OCI-LY1 (cell line): ENCODE measurements at regions not wholly inside any gene's neighbourhood (a gene's known extent, or its start where the extent isn't known, plus 50 kb on each side); places are given as distances from the start of the nearest gene placed in this dataset.

ENCODE experiments used
- H2AFZ ChIP-seq: fragments of 200-600 bp; sonication (generic), shearing (Covaris generic); 2 replicates; pipeline ENCODE4 v1.6.0; 2014; ENCODE audit warnings: antibody characterized with exemption, mild to moderate bottlenecking, low read length
- H3F3A ChIP-seq: fragments of 200-600 bp; sonication (generic), shearing (Covaris generic); 2 replicates; pipeline ENCODE4 v1.6.0; 2014; ENCODE audit warnings: mild to moderate bottlenecking, antibody characterized with exemption, low read length, moderate library complexity; ENCODE audit not compliant: insufficient read depth
- H3K27ac ChIP-seq: fragments of 200-600 bp; sonication (generic); 2 replicates; pipeline ENCODE4 v1.5.1; 2014; ENCODE audit warnings: low read length, mixed run types, mild to moderate bottlenecking, low read depth; ENCODE audit not compliant: poor library complexity, severe bottlenecking
- H3K27me3 ChIP-seq: fragments of 200-600 bp; sonication (generic); 2 replicates; pipeline ENCODE4 v1.6.0; 2014; ENCODE audit warnings: antibody characterized with exemption, mild to moderate bottlenecking, low read length, moderate library complexity; ENCODE audit not compliant: insufficient read depth
- H3K36me3 ChIP-seq: fragments of 200-600 bp; sonication (generic); 2 replicates; pipeline ENCODE4 v1.6.1; 2014; ENCODE audit warnings: mild to moderate bottlenecking, antibody characterized with exemption, low read length, moderate library complexity, mixed read lengths; ENCODE audit not compliant: insufficient read depth
- H3K4me1 ChIP-seq: fragments of 200-600 bp; sonication (generic); 2 replicates; pipeline ENCODE4 v1.5.1; 2014; ENCODE audit warnings: mild to moderate bottlenecking, low read length, moderate library complexity; ENCODE audit not compliant: insufficient read depth, severe bottlenecking
- H3K4me2 ChIP-seq: fragments of 200-600 bp; sonication (generic), shearing (Covaris generic); 2 replicates; pipeline ENCODE4 v1.6.1; 2014; ENCODE audit warnings: low read length
- H3K4me3 ChIP-seq: fragments of 200-600 bp; sonication (generic); 2 replicates; pipeline ENCODE4 v1.5.1; 2014; ENCODE audit warnings: low read length, low read depth, mild to moderate bottlenecking, mixed read lengths; ENCODE audit not compliant: poor library complexity, severe bottlenecking
- H3K79me2 ChIP-seq: fragments of 200-600 bp; shearing (Covaris generic); 2 replicates; pipeline ENCODE4 v1.6.1; 2016; ENCODE audit warnings: mixed run types, low read length, mixed read lengths; ENCODE audit not compliant: insufficient read depth
- H3K9ac ChIP-seq: fragments of 200-600 bp; sonication (generic), shearing (Covaris generic); 2 replicates; pipeline ENCODE4 v1.6.1; 2014; ENCODE audit warnings: mild to moderate bottlenecking, low read length, mixed read lengths
- H3K9me2 ChIP-seq: fragments of 200-600 bp; sonication (generic), shearing (Covaris generic); 2 replicates; pipeline ENCODE4 v1.6.1; 2014; ENCODE audit warnings: low read depth, mild to moderate bottlenecking, low read length, mixed read lengths
- H3K9me3 ChIP-seq: fragments of 200-600 bp; shearing (Covaris generic); 2 replicates; pipeline ENCODE4 v1.6.1; 2014; ENCODE audit warnings: low read length, mixed read lengths
- H4K20me1 ChIP-seq: fragments of 200-600 bp; sonication (generic), shearing (Covaris generic); 2 replicates; pipeline ENCODE4 v1.6.0; 2016; ENCODE audit warnings: mild to moderate bottlenecking, low read length; ENCODE audit not compliant: insufficient read depth
- EZH2 ChIP-seq: fragments of 200-600 bp; sonication (generic), shearing (Covaris generic); IDR thresholded peaks from 2 replicates; pipeline ENCODE4 v1.8.0; 2017; ENCODE audit warnings: borderline replicate concordance, mixed run types, mild to moderate bottlenecking, antibody characterized with exemption, low read length, moderate library complexity, mixed read lengths
- TF ChIP-seq, protein P1 (sequence below): fragments of 200-600 bp; sonication (generic), shearing (Covaris generic); IDR thresholded peaks from 2 replicates; pipeline ENCODE4 v1.5.1; 2017; ENCODE audit warnings: mild to moderate bottlenecking, antibody characterized with exemption, low read length, moderate library complexity, mixed read lengths

DNA sequence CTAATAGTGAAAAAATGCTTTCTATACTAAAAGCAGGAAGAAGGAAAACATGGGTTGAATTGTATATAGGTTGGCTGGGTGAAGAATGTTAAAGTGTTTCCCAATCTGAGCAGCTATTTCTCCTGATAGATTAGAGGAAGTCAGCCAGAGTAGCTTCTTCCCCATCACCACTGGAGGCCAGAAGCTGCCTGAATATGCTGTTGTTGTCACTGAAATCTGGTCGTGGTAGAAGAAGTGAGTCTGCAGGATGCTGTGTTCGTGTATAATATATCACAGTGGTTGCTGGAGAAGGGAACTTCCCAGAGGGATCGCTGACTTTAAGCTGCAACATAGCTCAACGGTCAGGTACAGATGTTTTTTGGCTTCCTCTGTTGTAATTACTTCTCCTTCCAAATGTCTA is 247.5 kb upstream of the LRATD1 start:
- Histone ChIP-seq H3K79me2 (no peaks in the 10 kb centered on the region), H3K9me3 (no peaks in the 10 kb centered on the region), H3F3A (no peaks in the 10 kb centered on the region), H3K36me3 (no peaks in the 10 kb centered on the region), H3K27ac (no peak overlapping the region), H3K9me2 (no peaks in the 10 kb centered on the region), H3K9ac (no peak overlapping the region), H3K4me1 (no peaks in the 10 kb centered on the region), H4K20me1 (no peaks in the 10 kb centered on the region), H2AFZ (no peak overlapping the region), H3K4me2 (no peak overlapping the region), H3K27me3 (no peaks in the 10 kb centered on the region), H3K4me3 (no peak overlapping the region)
- TF ChIP-seq EZH2 = no peak
- TF ChIP-seq, protein P1, sequence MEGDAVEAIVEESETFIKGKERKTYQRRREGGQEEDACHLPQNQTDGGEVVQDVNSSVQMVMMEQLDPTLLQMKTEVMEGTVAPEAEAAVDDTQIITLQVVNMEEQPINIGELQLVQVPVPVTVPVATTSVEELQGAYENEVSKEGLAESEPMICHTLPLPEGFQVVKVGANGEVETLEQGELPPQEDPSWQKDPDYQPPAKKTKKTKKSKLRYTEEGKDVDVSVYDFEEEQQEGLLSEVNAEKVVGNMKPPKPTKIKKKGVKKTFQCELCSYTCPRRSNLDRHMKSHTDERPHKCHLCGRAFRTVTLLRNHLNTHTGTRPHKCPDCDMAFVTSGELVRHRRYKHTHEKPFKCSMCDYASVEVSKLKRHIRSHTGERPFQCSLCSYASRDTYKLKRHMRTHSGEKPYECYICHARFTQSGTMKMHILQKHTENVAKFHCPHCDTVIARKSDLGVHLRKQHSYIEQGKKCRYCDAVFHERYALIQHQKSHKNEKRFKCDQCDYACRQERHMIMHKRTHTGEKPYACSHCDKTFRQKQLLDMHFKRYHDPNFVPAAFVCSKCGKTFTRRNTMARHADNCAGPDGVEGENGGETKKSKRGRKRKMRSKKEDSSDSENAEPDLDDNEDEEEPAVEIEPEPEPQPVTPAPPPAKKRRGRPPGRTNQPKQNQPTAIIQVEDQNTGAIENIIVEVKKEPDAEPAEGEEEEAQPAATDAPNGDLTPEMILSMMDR = no peak

DNA sequence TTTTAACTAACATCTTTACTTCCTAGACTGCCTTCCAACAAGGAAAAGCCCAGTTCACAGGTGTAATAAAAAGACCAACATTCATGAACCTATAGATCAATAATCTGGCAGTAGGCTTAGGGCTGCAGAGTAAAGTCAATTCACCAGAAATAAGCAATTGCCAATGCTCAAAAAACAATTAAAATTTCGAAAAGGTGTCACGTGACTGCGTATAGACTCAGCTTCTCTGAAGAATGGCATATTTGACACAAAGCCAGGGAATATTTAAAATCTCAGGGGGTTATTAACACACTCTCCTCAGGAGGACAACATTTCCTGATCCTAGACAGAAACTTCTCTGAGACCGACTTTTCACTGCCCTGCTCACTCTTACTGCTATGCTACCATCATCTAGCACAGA is 245.2 kb upstream of the LRATD1 start:
- Histone ChIP-seq H3K36me3 (no peaks in the 10 kb centered on the region), H3K9me2 (no peaks in the 10 kb centered on the region), H3K4me3 (no peak overlapping the region), H3K4me2 (no peak overlapping the region), H4K20me1 (no peaks in the 10 kb centered on the region), H3K27ac (no peak overlapping the region), H3K79me2 (no peaks in the 10 kb centered on the region), H3K27me3 (no peaks in the 10 kb centered on the region), H3K9ac (no peak overlapping the region), H3F3A (no peaks in the 10 kb centered on the region), H2AFZ (no peak overlapping the region), H3K4me1 (no peaks in the 10 kb centered on the region), H3K9me3 (no peaks in the 10 kb centered on the region)
- TF ChIP-seq EZH2 = no peak
- TF ChIP-seq, protein P1 = no peak

DNA sequence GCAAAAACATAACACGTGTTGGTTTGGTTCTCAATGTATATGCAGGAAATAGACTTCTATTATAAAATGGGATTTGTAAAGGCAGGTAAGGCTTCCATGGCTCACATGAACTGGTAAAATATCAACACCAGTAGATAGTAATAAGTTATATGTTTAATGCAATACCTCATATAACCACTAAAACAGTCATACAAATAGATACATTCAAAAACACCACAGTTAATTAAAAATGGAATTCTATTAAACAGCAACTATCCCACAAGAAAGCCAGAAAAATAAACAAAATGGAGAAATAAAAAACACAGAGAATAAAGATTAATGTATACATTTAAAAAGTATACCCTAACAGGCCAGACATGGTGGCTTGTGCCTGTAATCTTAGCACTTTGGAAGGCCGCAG is 243.8 kb upstream of the LRATD1 start:
- no peaks in the 10 kb centered on the region for H3K4me1 ChIP-seq
- H3K36me3 ChIP-seq = no peaks in the 10 kb centered on the region
- H3K27ac ChIP-seq = no peak overlapping the region
- H3F3A ChIP-seq = no peaks in the 10 kb centered on the region
- no peak overlapping the region for H2AFZ ChIP-seq
- H4K20me1 ChIP-seq = no peaks in the 10 kb centered on the region
- H3K27me3 ChIP-seq = no peaks in the 10 kb centered on the region
- TF ChIP-seq, protein P1 = no peak
- TF ChIP-seq EZH2 = no peak
- no peak overlapping the region for H3K9ac ChIP-seq
- H3K79me2 ChIP-seq = no peaks in the 10 kb centered on the region
- no peak overlapping the region for H3K4me2 ChIP-seq
- no peaks in the 10 kb centered on the region for H3K9me2 ChIP-seq
- no peak overlapping the region for H3K4me3 ChIP-seq
- no peaks in the 10 kb centered on the region for H3K9me3 ChIP-seq
